ENCODE measurements at regions not wholly inside any gene's neighbourhood (a gene's known extent, or its start where the extent isn't known, plus 50 kb on each side); places are given as distances from the start of the nearest gene placed in this dataset.
"Not testable (repeated sequence)": the region's sequence is repeated elsewhere in the genome, so short reads cannot be mapped to it uniquely, and the experiment has no call there.

DNA sequence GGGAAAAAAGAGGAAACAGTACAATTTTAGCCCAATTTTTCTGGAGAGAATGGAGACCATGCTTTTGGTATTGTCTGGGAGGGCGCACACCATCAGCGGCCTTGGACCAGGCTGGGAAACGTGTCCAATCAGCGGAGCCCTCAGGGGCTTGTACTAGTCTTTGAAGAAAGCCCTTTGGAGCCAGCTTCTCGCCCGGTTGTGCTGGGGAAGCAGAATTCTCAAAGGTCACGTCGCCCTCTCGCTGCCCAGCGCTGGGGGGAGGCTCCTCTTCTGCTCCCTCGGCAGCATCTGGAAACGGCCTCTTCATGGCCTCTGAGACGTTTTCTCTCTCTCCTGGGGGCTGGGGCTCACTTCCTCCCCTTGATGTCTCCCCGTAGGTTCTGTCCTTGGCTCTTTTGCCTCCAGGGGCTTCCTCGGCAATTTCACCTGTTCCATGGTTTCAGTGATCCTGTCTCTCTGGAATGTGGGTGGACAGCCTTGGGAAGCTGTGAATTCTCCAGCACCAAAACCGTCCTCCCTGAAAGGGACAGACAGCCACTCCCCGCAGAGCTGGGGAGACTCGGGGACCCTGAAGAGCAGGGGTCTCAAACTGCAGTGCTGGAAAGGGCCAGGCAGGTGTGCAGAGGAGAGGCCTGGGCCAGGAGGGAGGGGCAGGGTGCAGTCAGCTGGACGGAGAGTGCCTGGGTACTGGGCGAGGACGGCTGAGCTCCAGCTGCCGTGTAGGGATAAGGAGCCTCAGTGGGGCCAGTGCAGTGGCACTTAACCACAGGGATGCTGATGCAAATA lies 80.2 kb downstream of the RPS6KA4 start:
- FAIRE-seq: no peak
- no peak for TF ChIP-seq HCFC1 (IDR thresholded peaks at IDR 0.05; ENCODE audit: low read depth, low read length)

GRCh38 chr11:64439772-64440491 lies 81.0 kb downstream of the RPS6KA4 start:
- H3K4me3 ChIP-seq; H2AFZ ChIP-seq (ENCODE audit: low read depth, low read length); H3K9me1 ChIP-seq (ENCODE audit: control insufficient read depth, insufficient read depth, low read length); H3K9ac ChIP-seq (ENCODE audit: insufficient read depth in 1 of 2, low read depth in 2 of 2, low read length in 2 of 2); DNase-seq (ENCODE audit: extremely low read depth in 1 of 4, low spot score in 3 of 4); ATAC-seq; BruUV-seq (replicated peaks); H3K9me3 ChIP-seq (replicated peaks; ENCODE audit: control insufficient read depth, insufficient read depth, low read depth, low read length); intact Hi-C loops (cut with micrococcal nuclease); H3K36me3 ChIP-seq (ENCODE audit: control insufficient read depth, insufficient read depth, low read length); in situ Hi-C loops (cut with MboI); H4K20me1 ChIP-seq (replicated peaks; ENCODE audit: control insufficient read depth, insufficient read depth, low read length); H3K4me1 ChIP-seq (replicated peaks in 1 of 2; ENCODE audit: control insufficient read depth in 2 of 2, insufficient read depth in 2 of 2, low read length in 2 of 2); CTCF ChIA-PET (ENCODE audit: low intra/inter-chr PET ratio); H3K27ac ChIP-seq (ENCODE audit: extremely low read depth, low read depth, low read length); H3K79me2 ChIP-seq (ENCODE audit: control insufficient read depth, insufficient read depth, low read length); H3K4me2 ChIP-seq (ENCODE audit: insufficient read depth, low read length); FAIRE-seq: not testable (repeated sequence)
- H3K27me3 ChIP-seq (ENCODE audit: control insufficient read depth in 2 of 2, insufficient read depth in 2 of 2, low read length in 2 of 2): peaks cover 37 to 81% of the 10 kb centered on the region in 2 experiments
- TF ChIP-seq BCOR (IDR thresholded peaks at IDR 0.05): peak; percentile 45; the same call in 1 of the 2 replicates
- TF ChIP-seq ZNF121 (CRISPR knock-in tag; conservative IDR thresholded peaks at IDR 0.05): peak; percentile 98
- 3% methylated on average over 7 of the region's 8 CpGs for WGBS (ENCODE audit: insufficient coverage, low coverage, missing lambda C conversion rate)
- POLR2A ChIA-PET: interaction anchor here (0.6 kb wide), 1 partner anchor 119 kb away, joined by 4 read pairs; no protein-coding TSS in a partner anchor

More for the DNA sequence above, 80.2 kb downstream of the RPS6KA4 start:
- POLR2A ChIA-PET: no interaction called here
- no peak overlapping the region for H3K4me3 ChIP-seq
- no peaks in the 10 kb centered on the region for H3K9me3 ChIP-seq (replicated peaks; ENCODE audit: control insufficient read depth, insufficient read depth, low read depth, low read length)
- in situ Hi-C loops (cut with MboI) (no loop called here), intact Hi-C loops (cut with micrococcal nuclease) (no loop called here)
- no peak overlapping the region for H2AFZ ChIP-seq (ENCODE audit: low read depth, low read length)
- CTCF ChIA-PET (ENCODE audit: low intra/inter-chr PET ratio): no interaction called here
- H3K4me2 ChIP-seq (ENCODE audit: insufficient read depth, low read length): no peak overlapping the region
- H3K27ac ChIP-seq (ENCODE audit: extremely low read depth, low read depth, low read length): no peak overlapping the region
- ATAC-seq (no peak), DNase-seq (ENCODE audit: extremely low read depth in 1 of 4, low spot score in 3 of 4) (no peak)
- no peaks in the 10 kb centered on the region for H3K9me1 ChIP-seq (ENCODE audit: control insufficient read depth, insufficient read depth, low read length)
- H3K79me2 ChIP-seq (ENCODE audit: control insufficient read depth, insufficient read depth, low read length): no peaks in the 10 kb centered on the region
- H3K4me1 ChIP-seq (replicated peaks in 1 of 2; ENCODE audit: control insufficient read depth in 2 of 2, insufficient read depth in 2 of 2, low read length in 2 of 2): no peaks in the 10 kb centered on the region
- H4K20me1 ChIP-seq (replicated peaks; ENCODE audit: control insufficient read depth, insufficient read depth, low read length): 0 out of 2 replicates have a peak, but pooled peaks cover 4% of the 10 kb centered on the region
- 3% methylated on average over 21 of the region's 22 CpGs for WGBS (ENCODE audit: insufficient coverage, low coverage, missing lambda C conversion rate)
- H3K36me3 ChIP-seq (ENCODE audit: control insufficient read depth, insufficient read depth, low read length): no peaks in the 10 kb centered on the region
- H3K27me3 ChIP-seq (ENCODE audit: control insufficient read depth in 2 of 2, insufficient read depth in 2 of 2, low read length in 2 of 2): peaks cover 42 to 80% of the 10 kb centered on the region in 2 experiments
- no peak overlapping the region for H3K9ac ChIP-seq (ENCODE audit: insufficient read depth in 1 of 2, low read depth in 2 of 2, low read length in 2 of 2)
- no TSS peak for BruUV-seq (replicated peaks)

Data from K562 (cell line).